K562 (cell line): ENCODE measurements at regions not wholly inside any gene's neighbourhood (a gene's known extent, or its start where the extent isn't known, plus 50 kb on each side); places are given as distances from the start of the nearest gene placed in this dataset.

ENCODE experiments used
- ATAC-seq: fragments of 200-7000 bp; cut with Tn5 transposase; 3 replicates; pipeline ENCODE4 v1.9.1; 2020; ENCODE audit warnings: moderate library complexity
- BruUV-seq: library from RNA; stranded (reverse); fragments of 400-500 nt; replicated peaks from 2 replicates; lab custom pipeline; 2021; lab: Mats Ljungman, UMichigan
- CTCF ChIA-PET: fragments of 300-600 bp; formaldehyde crosslinking; extraction: SDS; loops from one replicate; lab custom pipeline; 2021; ENCODE audit warnings: low intra/inter-chr PET ratio; lab: Yijun Ruan, JAX
- POLR2A ChIA-PET: fragments of 300-600, 350-650 bp; sonication (Branson Sonifier 250); formaldehyde crosslinking; extraction: SDS; loops from one replicate; lab custom pipeline; 2021; ENCODE audit warnings: antibody characterized with exemption, inconsistent platforms; lab: Yijun Ruan, JAX
- DNase-seq, 4 experiments: peaks; one replicate each; pipeline versions ENCODE4 v3.0.0 to v3.0.0-alpha.2; 2011 to 2018; ENCODE audit warnings: low spot score in 3 of 4, mixed read lengths in 3 of 4; ENCODE audit errors: extremely low read depth in 1 of 4
- FAIRE-seq: peaks from 2 replicates; lab custom pipeline; 2011; peaks lifted over from hg19 to GRCh38; lab: Jason Lieb, UNC
- H2AFZ ChIP-seq: 2 replicates; pipeline ENCODE4 v1.6.0; 2011; ENCODE audit warnings: low read depth, low read length, control low read depth, inconsistent platforms
- H3K27ac ChIP-seq: fragments of 200-600 bp; 3 replicates; pipeline ENCODE4 v1.8.0; 2011; ENCODE audit warnings: low read depth, mild to moderate bottlenecking, control low read depth, inconsistent platforms, low read length, moderate library complexity, mixed read lengths; ENCODE audit errors: extremely low read depth
- H3K27me3 ChIP-seq, 2 experiments: fragments of 300-600 bp in 1 of 2; 2 replicates in 1 of 2; 3 replicates in 1 of 2; pipeline versions ENCODE4 v1.6.0 to v1.8.0; 2011; ENCODE audit warnings: inconsistent platforms in 2 of 2, low read length in 2 of 2, mild to moderate bottlenecking in 1 of 2, mixed read lengths in 1 of 2, moderate library complexity in 1 of 2; ENCODE audit not compliant: control insufficient read depth in 2 of 2, insufficient read depth in 2 of 2
- H3K36me3 ChIP-seq: fragments of 300-600 bp; 3 replicates; pipeline ENCODE4 v1.8.0; 2011; ENCODE audit warnings: mild to moderate bottlenecking, low read length, inconsistent platforms; ENCODE audit not compliant: control insufficient read depth, insufficient read depth
- H3K4me1 ChIP-seq, 2 experiments: fragments of 200-600 bp in 1 of 2; replicated peaks in 1 of 2; 2 replicates in 1 of 2; 3 replicates in 1 of 2; pipeline versions ENCODE4 v1.5.1 to v1.8.0; 2011; ENCODE audit warnings: inconsistent platforms in 2 of 2, low read length in 2 of 2, mild to moderate bottlenecking in 1 of 2, mixed read lengths in 1 of 2, moderate library complexity in 1 of 2; ENCODE audit not compliant: control insufficient read depth in 2 of 2, insufficient read depth in 2 of 2
- H3K4me2 ChIP-seq: 2 replicates; pipeline ENCODE4 v1.6.1; 2011; ENCODE audit warnings: low read length, control low read depth, inconsistent platforms, mixed read lengths; ENCODE audit not compliant: insufficient read depth
- H3K4me3 ChIP-seq: fragments of 200-600 bp; sonication (generic), shearing (Covaris generic); 2 replicates; pipeline ENCODE4 v1.5.1; 2016; ENCODE audit warnings: control low read depth, inconsistent platforms
- H3K79me2 ChIP-seq: fragments of 200-600 bp; 3 replicates; pipeline ENCODE4 v1.8.0; 2011; ENCODE audit warnings: low read length, inconsistent platforms; ENCODE audit not compliant: control insufficient read depth, insufficient read depth
- H3K9ac ChIP-seq, 2 experiments: 2 replicates each; pipeline versions ENCODE4 v1.6.0 to v1.6.1; 2011; ENCODE audit warnings: low read depth in 2 of 2, low read length in 2 of 2, control low read depth in 1 of 2, inconsistent platforms in 1 of 2, mild to moderate bottlenecking in 1 of 2, mixed read lengths in 1 of 2; ENCODE audit not compliant: insufficient read depth in 1 of 2
- H3K9me1 ChIP-seq: one replicate; pipeline ENCODE4 v1.6.0; 2011; ENCODE audit warnings: inconsistent platforms, mild to moderate bottlenecking, low read length, moderate library complexity; ENCODE audit not compliant: control insufficient read depth, insufficient read depth
- H3K9me3 ChIP-seq: replicated peaks from 2 replicates; pipeline ENCODE4 v1.5.1; 2011; ENCODE audit warnings: low read depth, low read length, inconsistent platforms; ENCODE audit not compliant: control insufficient read depth, insufficient read depth
- H4K20me1 ChIP-seq: replicated peaks from 2 replicates; pipeline ENCODE4 v1.6.1; 2011; ENCODE audit warnings: low read length, inconsistent platforms, mixed read lengths; ENCODE audit not compliant: control insufficient read depth, insufficient read depth
- CHD2 ChIP-seq: IDR thresholded peaks from 2 replicates; pipeline ENCODE4 v1.6.1; 2011; ENCODE audit warnings: low read depth, low read length
- CLOCK ChIP-seq: fragments of 250-450 bp; sonication (Bioruptor Pico); IDR thresholded peaks from 2 replicates; pipeline ENCODE4 v1.4.0; 2020; ENCODE audit warnings: mild to moderate bottlenecking, moderate library complexity, borderline replicate concordance
- CREB3 ChIP-seq: fragments of 450-650 bp; conservative IDR thresholded peaks from 2 replicates; pipeline ENCODE4 v1.6.1; 2016; ENCODE audit warnings: missing genetic modification characterization, low read depth, mild to moderate bottlenecking, missing compliant biosample characterization, moderate library complexity
- ZNF263 ChIP-seq: sonication (generic); formaldehyde crosslinking; IDR thresholded peaks from 2 replicates; pipeline ENCODE4 v1.8.0; 2022; ENCODE audit warnings: mild to moderate bottlenecking, missing genetic modification reagents, borderline replicate concordance
- ZNF311 ChIP-seq: fragments of 250-450 bp; sonication (Bioruptor Pico); IDR thresholded peaks from 2 replicates; pipeline ENCODE4 v1.4.0; 2020; ENCODE audit warnings: mild to moderate bottlenecking, moderate library complexity
- WGBS: fragments of 100-300 bp; shearing (Covaris generic); methylation state at CpG from one replicate; pipeline ENCODE4 v1.1.6; 2016; ENCODE audit warnings: low coverage, mixed read lengths; ENCODE audit not compliant: insufficient coverage; ENCODE audit errors: missing lambda C conversion rate; 5-methylcytosine and 5-hydroxymethylcytosine counted together
- in situ Hi-C: fragments of 300-500 bp; cut with MboI; formaldehyde crosslinking; loops from 4 replicates; pipeline ENCODE4 v1.15.0; 2018; ENCODE audit warnings: inconsistent platforms, mixed read lengths
- intact Hi-C: fragments of 100-400 bp; cut with micrococcal nuclease; formaldehyde crosslinking; loops from 2 replicates; pipeline ENCODE4 v1.14.2; 2022

- Histone ChIP-seq H3K9me3 (no peaks in the 10 kb centered on the region), H3K9me1 (no peaks in the 10 kb centered on the region), H4K20me1 (no peaks in the 10 kb centered on the region), H2AFZ (no peak overlapping the region), H3K9ac (peak overlapping the region in 1 of 2 experiments; percentile 3; a peak in 1 of 4 replicates), H3K4me1 (peaks cover 0 to 2% of the 10 kb centered on the region in 2 experiments; a peak in 1 of 5 replicates), H3K27ac (no peak overlapping the region), H3K4me2 (no peak overlapping the region)
- in situ Hi-C loops, result no loop called here
- FAIRE-seq (no peak), ATAC-seq (peak; percentile 25; the same call in 1 of the 3 replicates), DNase-seq (no peak)
- no TSS peak for BruUV-seq
- intact Hi-C loops, result no loop called here
- 48% methylated on average over 7 of the region's 7 CpGs for WGBS
- POLR2A ChIA-PET, result interaction anchor here (0.6 to 0.8 kb wide), 2 partner anchors 12 to 16 kb away, joined by 3 to 4 read pairs; no protein-coding TSS in a partner anchor
- CTCF ChIA-PET, result no interaction called here
- TF ChIP-seq CREB3 (tag), result no peak
- TF ChIP-seq ZNF263 (CRISPR knock-in tag), result peak; percentile 21; the same call in 1 of the 2 replicates
- TF ChIP-seq CHD2, result no peak
- TF ChIP-seq CLOCK (CRISPR knock-in tag), result no peak
- no peak for TF ChIP-seq ZNF311
- TF ChIP-seq, all 486 proteins: peak for 1
- Histone ChIP-seq H3K4me3 (no peak overlapping the region), H3K36me3 (no peaks in the 10 kb centered on the region), H3K27me3 (no peaks in the 10 kb centered on the region), H3K79me2 (no peaks in the 10 kb centered on the region)
Observed at GRCh38 chr2:105635564-105635963, 109.1 kb upstream of the NCK2 start.
